ENCODE measurements at regions not wholly inside any gene's neighbourhood (a gene's known extent, or its start where the extent isn't known, plus 50 kb on each side); places are given as distances from the start of the nearest gene placed in this dataset.

- TF ChIP-seq ZNF232 (CRISPR knock-in tag; IDR thresholded peaks at IDR 0.05): no peak
- no peak for TF ChIP-seq ZNF263 (CRISPR knock-in tag; IDR thresholded peaks at IDR 0.05; ENCODE audit: low read depth)
- no peak for TF ChIP-seq IRF1 (CRISPR knock-in tag; IDR thresholded peaks at IDR 0.05)
- no peak for TF ChIP-seq ATF3 (CRISPR knock-in tag; conservative IDR thresholded peaks at IDR 0.05)
- TF ChIP-seq CREB1 (CRISPR knock-in tag; IDR thresholded peaks at IDR 0.05): no peak
- Mint-ChIP-seq H3K36me3 (no peaks in the 10 kb centered on the region), H3K27ac (no peak overlapping the region), H3K9me3 (peaks cover 6% of the 10 kb centered on the region), H3K4me3 (no peak overlapping the region), H3K4me1 (peaks cover 4% of the 10 kb centered on the region), H3K27me3 (ENCODE audit: low read depth) (no peaks in the 10 kb centered on the region)
- ChIA-PET POLR2A (no interaction called here), CTCF (no interaction called here)
- ATAC-seq: no peak
- no peak for DNase-seq (ENCODE audit: low spot score)
Observed at GRCh38 chr5:97628031-97628430, 445.0 kb upstream of the RIOK2 start.

GRCh38 chr5:97628807-97629206 lies 445.8 kb upstream of the RIOK2 start:
- DNase-seq (ENCODE audit: low spot score) (no peak), ATAC-seq (no peak)
- no peaks in the 10 kb centered on the region for H3K36me3 Mint-ChIP-seq
- ChIA-PET CTCF (no interaction called here), POLR2A (no interaction called here)
- H3K27me3 Mint-ChIP-seq (ENCODE audit: low read depth): no peaks in the 10 kb centered on the region
- TF ChIP-seq ATF6 (CRISPR knock-in tag; IDR thresholded peaks at IDR 0.05) (no peak), NFYB (CRISPR knock-in tag; conservative IDR thresholded peaks at IDR 0.05; ENCODE audit: low read depth) (no peak), ZNF416 (CRISPR knock-in tag; IDR thresholded peaks at IDR 0.05) (no peak), ZMAT4 (CRISPR knock-in tag; IDR thresholded peaks at IDR 0.05) (no peak), ZBTB21 (CRISPR knock-in tag; IDR thresholded peaks at IDR 0.05; ENCODE audit: borderline replicate concordance) (no peak), ZNF121 (CRISPR knock-in tag; IDR thresholded peaks at IDR 0.05) (no peak), ZNF425 (CRISPR knock-in tag; conservative IDR thresholded peaks at IDR 0.05) (no peak), E2F1 (CRISPR knock-in tag; IDR thresholded peaks at IDR 0.05) (no peak)
- H3K4me3 Mint-ChIP-seq: no peak overlapping the region
- peaks cover 6% of the 10 kb centered on the region for H3K9me3 Mint-ChIP-seq
- H3K4me1 Mint-ChIP-seq: peaks cover 4% of the 10 kb centered on the region
- no peak overlapping the region for H3K27ac Mint-ChIP-seq

- DNase-seq (ENCODE audit: low spot score) (no peak), ATAC-seq (no peak)
- H3K36me3 Mint-ChIP-seq: no peaks in the 10 kb centered on the region
- ChIA-PET POLR2A (no interaction called here), CTCF (no interaction called here)
- peaks cover 9% of the 10 kb centered on the region for H3K9me3 Mint-ChIP-seq
- no peak overlapping the region for H3K27ac Mint-ChIP-seq
- H3K4me1 Mint-ChIP-seq: peaks cover 4% of the 10 kb centered on the region
- no peak overlapping the region for H3K4me3 Mint-ChIP-seq
- no peaks in the 10 kb centered on the region for H3K27me3 Mint-ChIP-seq (ENCODE audit: low read depth)
- no peak for TF ChIP-seq ZNF281 (CRISPR knock-in tag; IDR thresholded peaks at IDR 0.05)
- no peak for TF ChIP-seq FOXJ3 (CRISPR knock-in tag; IDR thresholded peaks at IDR 0.05; ENCODE audit: borderline replicate concordance)
- no peak for TF ChIP-seq ZNF423 (CRISPR knock-in tag; IDR thresholded peaks at IDR 0.05)
- no peak for TF ChIP-seq OVOL2 (CRISPR knock-in tag; IDR thresholded peaks at IDR 0.05; ENCODE audit: borderline replicate concordance)
- TF ChIP-seq SP1 (CRISPR knock-in tag; conservative IDR thresholded peaks at IDR 0.05): no peak
- TF ChIP-seq ZNF512 (CRISPR knock-in tag; IDR thresholded peaks at IDR 0.05; ENCODE audit: borderline replicate concordance): no peak
- TF ChIP-seq TEAD1 (CRISPR knock-in tag; IDR thresholded peaks at IDR 0.05): no peak
- TF ChIP-seq MXD4 (CRISPR knock-in tag; IDR thresholded peaks at IDR 0.05; ENCODE audit: borderline replicate concordance): no peak
- TF ChIP-seq IRF2 (CRISPR knock-in tag; IDR thresholded peaks at IDR 0.05; ENCODE audit: borderline replicate concordance, low read depth): no peak
- no peak for TF ChIP-seq ESRRA (CRISPR knock-in tag; IDR thresholded peaks at IDR 0.05; ENCODE audit: borderline replicate concordance)
Observed at GRCh38 chr5:97629276-97629675, 446.2 kb upstream of the RIOK2 start.

Measured in WTC11 (cell line).